ENCODE measurements at regions not wholly inside any gene's neighbourhood (a gene's known extent, or its start where the extent isn't known, plus 50 kb on each side); places are given as distances from the start of the nearest gene placed in this dataset.

GRCh38 chr18:39838831-39839230 is 2116.2 kb upstream of the PIK3C3 start:
- H3K4me3 ChIP-seq = no peak overlapping the region
- TF ChIP-seq EP300 (IDR thresholded peaks at IDR 0.05) = no peak
- TF ChIP-seq, protein P1, sequence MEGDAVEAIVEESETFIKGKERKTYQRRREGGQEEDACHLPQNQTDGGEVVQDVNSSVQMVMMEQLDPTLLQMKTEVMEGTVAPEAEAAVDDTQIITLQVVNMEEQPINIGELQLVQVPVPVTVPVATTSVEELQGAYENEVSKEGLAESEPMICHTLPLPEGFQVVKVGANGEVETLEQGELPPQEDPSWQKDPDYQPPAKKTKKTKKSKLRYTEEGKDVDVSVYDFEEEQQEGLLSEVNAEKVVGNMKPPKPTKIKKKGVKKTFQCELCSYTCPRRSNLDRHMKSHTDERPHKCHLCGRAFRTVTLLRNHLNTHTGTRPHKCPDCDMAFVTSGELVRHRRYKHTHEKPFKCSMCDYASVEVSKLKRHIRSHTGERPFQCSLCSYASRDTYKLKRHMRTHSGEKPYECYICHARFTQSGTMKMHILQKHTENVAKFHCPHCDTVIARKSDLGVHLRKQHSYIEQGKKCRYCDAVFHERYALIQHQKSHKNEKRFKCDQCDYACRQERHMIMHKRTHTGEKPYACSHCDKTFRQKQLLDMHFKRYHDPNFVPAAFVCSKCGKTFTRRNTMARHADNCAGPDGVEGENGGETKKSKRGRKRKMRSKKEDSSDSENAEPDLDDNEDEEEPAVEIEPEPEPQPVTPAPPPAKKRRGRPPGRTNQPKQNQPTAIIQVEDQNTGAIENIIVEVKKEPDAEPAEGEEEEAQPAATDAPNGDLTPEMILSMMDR (IDR thresholded peaks at IDR 0.05) = no peak
- H3K36me3 ChIP-seq = no peaks in the 10 kb centered on the region
- H3K27me3 ChIP-seq = no peaks in the 10 kb centered on the region
- no peak overlapping the region for H3K27ac ChIP-seq
- 87 to 92% methylated on average over 3 of the region's 3 CpGs for WGBS, 2 donors
- ATAC-seq (ENCODE audit: low FRiP score in 2 of 2) = no peak
- H3K9me3 ChIP-seq = no peaks in the 10 kb centered on the region
- peaks cover 0 to 16% (median 9%) of the 10 kb centered on the region in 4 donors for H3K4me1 ChIP-seq
- no peak for DNase-seq

GRCh38 chr18:39835303-39836030 is 2119.6 kb upstream of the PIK3C3 start:
- no peak overlapping the region for H3K4me3 ChIP-seq
- H3K27ac ChIP-seq = no peak overlapping the region
- no peaks in the 10 kb centered on the region for H3K27me3 ChIP-seq
- H3K4me1 ChIP-seq = no peaks in the 10 kb centered on the region
- 88% methylated on average over 4 of the region's 4 CpGs for WGBS, 2 donors
- no peaks in the 10 kb centered on the region for H3K36me3 ChIP-seq
- ATAC-seq (ENCODE audit: low FRiP score in 2 of 2) = no peak
- no peaks in the 10 kb centered on the region for H3K9me3 ChIP-seq
- TF ChIP-seq POLR2AphosphoS5 (IDR thresholded peaks at IDR 0.05) (no peak), POLR2A (IDR thresholded peaks at IDR 0.05) (no peak), EP300 (IDR thresholded peaks at IDR 0.05) (no peak)
- TF ChIP-seq, protein P1 (IDR thresholded peaks at IDR 0.05) = no peak
- DNase-seq = no peak

DNA sequence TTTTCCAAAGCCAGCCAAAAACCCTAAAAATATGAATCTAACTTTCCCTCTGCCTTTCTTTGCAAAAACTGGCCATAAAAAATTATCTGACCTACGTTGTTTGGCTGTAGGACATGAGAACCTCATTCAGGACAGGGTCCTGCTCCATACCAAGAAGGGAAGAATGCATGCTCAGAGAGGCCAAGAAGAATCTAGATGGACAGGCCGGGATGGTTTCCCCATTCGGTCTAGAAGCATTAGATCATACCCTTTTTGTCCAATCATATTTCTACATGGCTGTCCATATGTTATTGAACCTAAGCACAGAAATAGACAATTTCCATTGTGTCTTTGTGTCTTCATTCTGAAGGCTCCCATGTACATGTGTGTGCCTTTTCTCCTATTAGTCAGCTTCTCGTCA is 2120.4 kb upstream of the PIK3C3 start:
- no peaks in the 10 kb centered on the region for H3K27me3 ChIP-seq
- no peak overlapping the region for H3K4me3 ChIP-seq
- DNase-seq = no peak
- WGBS, 2 donors = 88 to 89% methylated on average over 4 of the region's 4 CpGs
- TF ChIP-seq EP300 (IDR thresholded peaks at IDR 0.05) (no peak), POLR2AphosphoS5 (IDR thresholded peaks at IDR 0.05) (no peak), POLR2A (IDR thresholded peaks at IDR 0.05) (no peak)
- TF ChIP-seq, protein P1 (IDR thresholded peaks at IDR 0.05) = no peak
- H3K9me3 ChIP-seq = no peaks in the 10 kb centered on the region
- no peak overlapping the region for H3K27ac ChIP-seq
- no peak for ATAC-seq (ENCODE audit: low FRiP score in 2 of 2)
- H3K4me1 ChIP-seq = no peaks in the 10 kb centered on the region
- no peaks in the 10 kb centered on the region for H3K36me3 ChIP-seq

GRCh38 chr18:39825485-39826150 is 2129.4 kb upstream of the PIK3C3 start:
- TF ChIP-seq POLR2A (IDR thresholded peaks at IDR 0.05) (no peak), POLR2AphosphoS5 (IDR thresholded peaks at IDR 0.05) (no peak), EP300 (IDR thresholded peaks at IDR 0.05) (no peak)
- TF ChIP-seq, protein P1 (IDR thresholded peaks at IDR 0.05) = no peak
- DNase-seq = no peak
- WGBS, 2 donors = 43 to 56% methylated on average over 1 of the region's 1 CpG

More at GRCh38 chr18:39825485-39826150, 2129.4 kb upstream of the PIK3C3 start:
- no peak overlapping the region for H3K27ac ChIP-seq
- ATAC-seq (ENCODE audit: low FRiP score in 2 of 2) = no peak
- no peaks in the 10 kb centered on the region for H3K9me3 ChIP-seq
- H3K36me3 ChIP-seq = no peaks in the 10 kb centered on the region
- no peaks in the 10 kb centered on the region for H3K4me1 ChIP-seq
- no peak overlapping the region for H3K4me3 ChIP-seq
- no peaks in the 10 kb centered on the region for H3K27me3 ChIP-seq
